ENCODE measurements at regions not wholly inside any gene's neighbourhood (a gene's known extent, or its start where the extent isn't known, plus 50 kb on each side); places are given as distances from the start of the nearest gene placed in this dataset.

- H3K36me3 ChIP-seq: no peaks in the 10 kb centered on the region
- intact Hi-C loops (cut with DNase I; ENCODE audit: low total_unique reads): no loop called here
- no peak overlapping the region for H3K4me3 ChIP-seq
- peaks cover 0 to 28% of the 10 kb centered on the region in 2 donors for H3K27me3 ChIP-seq
- DNase-seq: peak in 1 of 2 donors; percentile 27
- TF ChIP-seq CTCF (IDR thresholded peaks at IDR 0.05): no peak
- H3K9me3 ChIP-seq: no peaks in the 10 kb centered on the region
- H3K4me1 ChIP-seq: peaks cover 0 to 3% (median 0%) of the 10 kb centered on the region in 4 donors
- H3K27ac ChIP-seq: no peak overlapping the region
These were observed 52.8 kb upstream of the OTOF start for GRCh38 chr2:26530696-26531095.

- intact Hi-C loops (cut with DNase I; ENCODE audit: low total_unique reads): no loop called here
- no peak for TF ChIP-seq CTCF (IDR thresholded peaks at IDR 0.05)
- Histone ChIP-seq H3K9me3 (no peaks in the 10 kb centered on the region), H3K4me3 (no peak overlapping the region), H3K27ac (no peak overlapping the region), H3K27me3 (peaks cover 0 to 25% of the 10 kb centered on the region in 2 donors), H3K36me3 (no peaks in the 10 kb centered on the region), H3K4me1 (peaks cover 0 to 3% (median 0%) of the 10 kb centered on the region in 4 donors)
- peak in 1 of 2 donors; percentile 29 for DNase-seq
These were observed 52.3 kb upstream of the OTOF start for GRCh38 chr2:26530240-26530540.

DNA sequence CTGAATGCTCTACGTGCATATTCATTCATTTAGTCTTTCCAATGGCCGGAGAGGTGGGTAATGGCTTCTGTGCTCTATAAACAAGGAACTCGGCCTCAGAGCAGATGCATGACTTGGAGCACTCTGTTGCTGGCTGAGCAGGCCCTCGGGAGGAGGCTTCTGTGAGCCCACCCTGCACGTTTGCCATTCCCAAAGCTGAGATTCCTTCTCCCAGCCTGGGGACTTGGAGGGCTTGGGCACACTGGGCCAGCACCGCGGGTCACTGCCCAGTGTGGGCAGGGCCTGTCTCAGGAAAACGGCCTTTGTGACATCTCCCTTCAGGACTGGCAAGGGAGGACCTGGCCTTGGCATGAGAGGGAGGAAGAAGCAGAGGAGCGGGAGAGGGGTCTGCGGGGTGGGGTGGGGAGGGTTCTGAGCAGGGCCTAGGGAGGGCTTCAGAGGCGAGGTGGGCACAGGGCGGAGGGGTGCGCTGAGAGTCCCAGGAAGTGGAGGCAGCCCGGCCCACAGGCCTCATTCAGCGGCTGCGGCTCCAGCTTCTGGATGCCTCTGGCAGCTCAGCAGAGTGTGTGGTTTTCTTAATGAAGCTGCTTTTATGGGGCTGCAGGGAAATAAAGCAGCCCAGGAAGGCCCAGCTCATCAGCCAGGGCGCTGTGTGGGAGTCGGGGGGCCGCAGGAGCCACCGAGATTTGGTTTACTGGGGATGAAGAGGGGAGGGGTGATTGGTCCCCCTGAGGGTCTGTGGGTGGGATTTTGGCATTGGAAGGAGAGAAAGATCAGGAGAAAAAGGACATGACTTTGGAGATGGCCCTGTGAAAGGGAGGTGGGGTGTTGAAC lies 51.7 kb upstream of the OTOF start:
- no peak for TF ChIP-seq CTCF (IDR thresholded peaks at IDR 0.05)
- no peaks in the 10 kb centered on the region for H3K9me3 ChIP-seq
- peaks cover 0 to 25% of the 10 kb centered on the region in 2 donors for H3K27me3 ChIP-seq
- H3K27ac ChIP-seq: no peak overlapping the region
- intact Hi-C loops (cut with DNase I; ENCODE audit: low total_unique reads): no loop called here
- no peak overlapping the region for H3K4me3 ChIP-seq
- H3K4me1 ChIP-seq: peaks cover 0 to 3% (median 0%) of the 10 kb centered on the region in 4 donors
- H3K36me3 ChIP-seq: no peaks in the 10 kb centered on the region
- DNase-seq: peak in 1 of 2 donors; percentile 47

DNA sequence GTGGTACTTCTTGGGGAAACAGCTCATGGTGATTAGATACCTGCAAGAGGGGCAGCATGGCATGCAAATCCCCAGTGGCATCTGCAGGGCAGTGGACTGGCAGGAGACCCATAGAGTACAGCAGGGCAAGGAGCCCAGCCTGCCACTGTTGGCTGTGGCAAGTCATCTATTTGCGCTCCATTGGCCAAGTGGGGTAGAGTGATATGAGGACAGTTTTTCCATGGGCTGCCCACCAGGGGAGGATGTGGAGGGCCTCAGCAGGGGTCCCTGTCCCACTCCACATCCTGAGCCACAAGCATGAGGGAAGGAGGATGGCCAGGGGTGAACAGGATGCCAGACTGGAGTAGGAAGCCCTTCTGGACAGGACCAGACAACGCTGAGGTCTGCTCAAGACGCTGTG lies 50.9 kb upstream of the OTOF start:
- TF ChIP-seq CTCF (IDR thresholded peaks at IDR 0.05): no peak
- Histone ChIP-seq H3K36me3 (no peaks in the 10 kb centered on the region), H3K4me3 (no peak overlapping the region), H3K4me1 (no peaks in the 10 kb centered on the region), H3K27me3 (peaks cover 0 to 27% of the 10 kb centered on the region in 2 donors), H3K9me3 (no peaks in the 10 kb centered on the region), H3K27ac (no peak overlapping the region)
- DNase-seq: peak in 1 of 2 donors; percentile 49
- intact Hi-C loops (cut with DNase I; ENCODE audit: low total_unique reads): no loop called here

- intact Hi-C loops (cut with DNase I; ENCODE audit: low total_unique reads): no loop called here
- H3K27ac ChIP-seq: no peak overlapping the region
- H3K36me3 ChIP-seq: no peaks in the 10 kb centered on the region
- TF ChIP-seq CTCF (IDR thresholded peaks at IDR 0.05): no peak
- H3K27me3 ChIP-seq: peaks cover 0 to 30% of the 10 kb centered on the region in 2 donors
- no peaks in the 10 kb centered on the region for H3K9me3 ChIP-seq
- no peaks in the 10 kb centered on the region for H3K4me1 ChIP-seq
- H3K4me3 ChIP-seq: no peak overlapping the region
- peak in 1 of 2 donors; percentile 51 for DNase-seq
These were observed 50.0 kb upstream of the OTOF start for GRCh38 chr2:26527726-26528585.

Measured in tibial artery (tissue), 4 donors.